Fibroblast of skin of abdomen (primary cell): ENCODE measurements at regions not wholly inside any gene's neighbourhood (a gene's known extent, or its start where the extent isn't known, plus 50 kb on each side); places are given as distances from the start of the nearest gene placed in this dataset.

ENCODE experiments used
- DNase-seq: peaks from one replicate; pipeline ENCODE4 v3.0.0-alpha.2; 2013

DNA sequence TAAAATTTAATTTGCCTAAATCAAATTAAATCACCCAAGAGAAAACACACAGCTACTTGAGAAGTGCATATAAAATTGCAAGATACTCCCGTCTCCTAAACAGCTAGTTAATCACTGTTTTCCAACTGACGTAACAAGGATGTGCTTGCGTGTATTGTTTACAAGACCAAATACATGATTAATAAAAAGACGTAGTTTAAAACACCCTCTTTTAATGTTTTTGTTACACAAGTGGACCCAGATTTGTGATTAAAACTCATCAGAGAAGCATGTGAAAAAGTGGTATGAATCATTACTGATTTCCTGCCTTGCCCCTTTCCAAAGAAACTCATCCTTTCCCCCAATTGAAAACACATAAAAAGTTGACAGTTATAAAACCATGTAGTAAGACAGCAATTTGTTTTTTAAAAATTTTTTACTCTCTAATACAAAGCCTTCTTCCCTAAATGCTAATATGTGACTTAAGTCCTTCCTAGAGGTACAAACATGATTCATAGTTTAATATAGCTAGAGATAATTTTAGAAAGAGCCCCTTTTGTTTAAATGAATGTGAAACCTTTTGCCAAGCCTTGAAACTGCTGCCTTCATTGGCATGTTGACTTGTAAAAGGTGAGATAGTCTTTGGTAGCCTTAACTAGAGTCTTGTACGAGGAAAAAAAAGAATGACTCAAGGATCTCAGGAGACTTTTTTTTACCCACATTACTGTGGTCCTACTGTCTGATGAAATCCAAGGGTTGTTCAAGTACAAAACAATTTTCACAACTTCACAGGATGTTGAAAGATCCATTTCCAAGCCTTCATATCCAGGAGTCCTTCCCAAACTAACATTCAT lies 61.4 kb upstream of the FST start:
- peak; percentile 94 for DNase-seq

DNA sequence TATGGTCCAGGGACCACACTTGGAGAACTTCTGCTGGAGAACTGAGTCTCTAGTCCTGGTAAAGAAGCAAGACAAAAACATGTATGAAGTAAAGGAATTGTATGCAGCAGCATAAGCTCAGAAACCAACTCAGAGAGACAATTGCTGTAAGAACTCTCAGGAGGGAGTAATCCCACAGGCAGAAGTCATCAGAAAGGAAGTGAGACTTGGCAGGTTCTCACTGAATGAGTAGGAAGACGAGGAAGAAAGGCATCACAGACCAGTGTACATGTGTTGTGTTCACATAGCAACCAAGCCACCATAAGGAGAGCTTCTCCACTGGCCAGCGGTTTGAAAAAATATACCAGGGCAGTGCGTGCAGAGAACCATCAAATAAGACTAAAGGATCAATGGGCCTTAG lies 57.9 kb upstream of the FST start:
- peak; percentile 85 for DNase-seq

DNA sequence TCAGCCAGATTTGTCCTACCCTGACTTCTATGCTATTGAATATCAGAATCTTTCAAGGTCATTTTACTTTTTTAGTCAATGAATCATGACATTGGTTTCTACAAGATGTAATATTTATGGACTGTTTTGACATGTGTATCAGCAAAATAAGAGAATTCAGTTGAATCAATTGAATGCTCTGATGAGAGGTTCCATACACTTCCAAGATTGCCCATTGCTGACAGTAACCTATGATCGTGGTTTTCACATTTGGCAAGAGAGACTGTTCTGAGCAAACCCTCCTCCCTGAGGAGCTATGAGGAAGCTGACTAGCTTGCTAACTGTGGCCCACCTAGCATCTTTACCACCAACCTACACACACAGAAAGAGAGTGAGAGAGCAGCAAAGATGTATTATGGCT lies 56.7 kb upstream of the FST start:
- DNase-seq, result peak; percentile 91

DNA sequence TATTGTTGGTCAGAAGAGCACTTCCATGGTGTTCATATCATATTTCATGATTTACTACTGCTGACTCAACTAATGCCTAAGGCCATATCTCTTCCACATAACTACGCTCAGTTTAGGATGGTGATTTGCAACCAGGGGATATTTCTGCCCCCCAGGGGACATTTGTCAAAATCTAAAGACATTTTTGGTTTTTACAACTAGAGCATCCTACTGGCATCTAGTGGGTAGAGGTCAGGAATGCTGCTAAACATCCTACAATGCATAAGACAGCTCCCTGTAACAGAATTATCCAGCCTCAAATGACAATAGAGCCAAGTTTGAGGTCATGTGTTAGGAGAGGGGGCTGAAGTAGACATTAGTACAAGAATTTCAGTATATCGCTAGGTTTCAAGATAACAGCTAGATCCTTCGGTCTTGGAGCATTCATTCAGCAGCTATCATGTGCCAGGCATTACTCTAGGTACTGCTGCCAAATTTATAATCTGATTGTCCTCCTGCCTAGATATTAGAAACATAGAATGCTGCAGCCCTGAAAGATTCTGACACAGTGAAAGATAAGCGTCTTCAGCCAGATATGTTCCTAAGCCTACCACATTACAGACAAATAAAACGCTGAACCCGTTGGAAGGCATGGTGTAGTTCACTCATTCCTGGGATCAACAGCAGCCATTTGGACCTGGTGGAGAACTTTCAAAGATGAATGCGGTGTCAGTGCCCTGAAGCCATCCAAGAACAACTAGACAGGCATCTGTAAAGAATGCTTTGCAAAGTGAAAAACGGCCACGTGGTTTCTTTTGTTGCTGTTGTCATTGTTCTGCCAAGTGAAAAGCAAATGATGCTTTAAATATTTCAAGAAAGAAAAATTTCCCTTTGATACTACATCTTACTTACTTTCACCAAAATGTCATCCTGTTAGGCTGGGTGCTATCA lies 55.5 kb upstream of the FST start:
- peak; percentile 35 for DNase-seq

DNA sequence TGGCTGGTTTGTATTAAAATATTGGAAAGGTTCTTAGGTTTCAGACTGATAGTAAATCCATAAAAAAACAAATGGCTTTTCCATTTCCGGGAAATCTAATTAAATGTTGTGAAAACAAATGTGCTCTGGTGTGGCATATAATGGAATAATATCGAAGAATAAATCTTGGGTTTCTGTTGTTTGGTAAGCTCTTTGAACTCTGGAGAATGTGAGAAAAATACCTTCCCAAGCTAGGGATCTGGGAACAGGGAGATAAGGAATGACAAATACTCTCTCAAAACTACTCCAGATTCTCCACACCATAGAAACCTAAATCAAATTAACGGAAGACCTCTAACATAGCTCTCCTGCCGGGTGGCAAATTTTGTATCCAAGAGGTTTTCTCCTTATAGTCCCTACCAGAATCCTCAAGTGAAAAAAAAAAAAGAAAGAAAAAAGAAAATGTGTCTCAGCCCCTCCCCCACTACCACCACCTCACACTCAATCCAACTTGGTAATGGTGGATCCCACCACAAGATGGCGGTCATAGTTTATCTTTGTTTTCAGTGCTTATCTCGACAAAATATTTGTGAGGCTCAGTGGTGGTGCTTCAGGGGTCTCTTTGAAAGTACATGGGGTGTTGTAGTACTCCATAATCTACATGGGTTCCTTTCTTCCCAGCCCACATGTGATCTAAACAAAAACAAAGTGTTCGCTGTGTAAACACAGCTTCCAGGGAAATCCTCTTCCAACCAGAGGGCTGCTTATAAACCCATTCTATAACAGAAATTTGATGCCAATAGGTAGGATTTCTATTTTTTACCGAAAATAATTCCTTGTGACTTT lies 54.5 kb upstream of the FST start:
- DNase-seq, result no peak

DNA sequence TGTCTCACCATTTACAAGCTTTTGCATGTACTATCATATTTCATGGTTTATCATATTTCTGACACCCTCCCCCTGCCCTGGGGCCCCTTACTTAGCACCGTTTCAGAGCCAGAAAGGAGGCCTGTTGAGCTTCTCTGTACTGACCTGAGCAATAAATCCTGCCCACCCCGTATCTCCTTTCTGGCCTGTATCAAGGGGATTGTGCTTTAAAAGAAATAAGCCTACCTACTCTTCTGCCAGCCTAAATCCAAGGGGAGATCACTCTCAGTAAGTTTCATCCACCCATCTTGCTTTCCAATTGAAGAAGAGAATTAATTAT lies 54.0 kb upstream of the FST start:
- DNase-seq, result no peak

DNA sequence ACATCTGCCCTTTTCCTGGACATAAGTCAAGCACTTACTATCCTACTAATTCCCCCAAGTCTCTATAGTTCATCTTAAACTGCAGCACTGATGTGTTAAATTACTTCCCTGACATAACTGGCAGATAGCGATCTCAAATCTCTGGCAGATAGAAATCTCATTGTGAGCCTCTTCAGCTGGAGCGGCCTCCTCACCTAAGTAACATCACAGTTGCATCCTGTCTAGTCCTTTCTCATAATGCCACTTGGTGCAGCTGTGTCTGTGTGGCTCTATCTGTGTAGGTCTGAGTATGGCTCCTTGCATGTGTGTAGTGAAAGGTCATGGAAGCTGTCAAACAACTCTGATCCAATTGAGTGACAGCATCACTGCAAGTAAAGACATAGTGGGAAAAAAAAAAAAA lies 53.6 kb upstream of the FST start:
- no peak for DNase-seq

DNA sequence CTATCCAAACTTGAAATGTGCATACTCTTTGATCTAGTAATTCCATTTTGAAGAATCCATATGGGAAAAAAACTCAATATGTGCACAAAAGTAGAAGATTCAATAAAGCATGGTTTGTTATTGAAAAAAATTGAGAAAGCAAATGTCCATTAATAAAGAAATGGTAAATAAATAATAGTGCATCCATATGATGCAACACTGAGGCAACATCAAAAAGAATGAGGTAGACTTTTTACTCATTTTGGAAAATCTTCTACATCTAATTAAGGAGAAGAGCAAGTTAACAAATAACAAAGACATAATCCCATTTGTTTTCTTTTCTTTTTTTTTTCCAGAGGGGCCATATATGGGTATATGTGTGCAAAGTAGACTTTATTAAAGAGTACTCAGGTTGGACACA lies 52.5 kb upstream of the FST start:
- DNase-seq, result no peak

DNA sequence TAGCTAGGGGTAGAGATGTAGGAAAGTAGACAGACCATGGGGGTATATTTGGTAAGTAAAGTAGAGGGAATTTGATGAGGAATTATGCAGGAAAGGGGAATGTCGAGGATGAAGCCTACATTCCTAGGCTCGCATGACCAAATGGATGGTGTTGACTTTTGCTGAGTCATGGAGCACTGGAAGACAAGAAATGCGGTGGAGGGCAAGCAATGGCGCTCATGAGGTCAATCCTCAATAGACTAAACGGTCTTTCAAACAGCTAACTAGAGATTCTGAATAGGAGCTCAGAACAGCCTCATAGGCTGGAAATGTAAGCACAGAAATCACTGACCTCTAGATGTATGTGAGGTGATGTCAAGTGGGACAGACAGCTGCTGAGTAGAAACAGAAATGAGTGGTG lies 50.7 kb upstream of the FST start:
- peak; percentile 47 for DNase-seq

DNA sequence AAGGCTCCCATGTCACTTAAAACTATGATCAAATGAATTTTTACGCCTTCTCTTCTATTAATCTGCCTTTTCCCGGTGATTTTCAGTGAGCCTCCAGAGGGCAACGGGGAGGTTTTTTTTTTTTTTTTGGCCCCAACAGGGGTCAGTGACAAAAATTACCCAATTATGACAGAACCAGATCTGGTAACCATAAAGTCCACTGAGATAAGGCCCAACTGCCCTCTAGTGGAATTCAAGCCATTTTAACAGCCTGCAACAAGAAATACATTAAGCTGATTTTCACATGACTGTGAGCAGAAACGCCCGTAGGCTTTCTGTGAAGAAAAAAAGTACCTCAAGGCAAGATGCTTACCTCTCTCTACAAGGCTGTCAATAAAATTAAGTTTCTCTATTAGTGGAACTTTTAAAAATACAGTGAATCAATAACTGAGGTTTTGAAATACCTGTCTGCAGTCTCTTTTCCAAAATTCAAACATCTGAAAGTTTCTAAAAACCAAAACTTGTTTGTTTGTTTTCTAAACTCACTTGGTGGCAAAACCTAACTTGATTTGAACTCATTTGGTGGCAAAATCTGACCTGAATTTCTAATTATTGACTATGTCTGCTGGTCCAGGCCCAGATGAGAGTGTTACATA lies 49.7 kb upstream of the FST start:
- DNase-seq, result peak; percentile 61
